ENCODE measurements at regions not wholly inside any gene's neighbourhood (a gene's known extent, or its start where the extent isn't known, plus 50 kb on each side); places are given as distances from the start of the nearest gene placed in this dataset.
A peak's percentile ranks its signal among the peaks of the same experiment; 100 is the strongest.
"Not testable (repeated sequence)": the region's sequence is repeated elsewhere in the genome, so short reads cannot be mapped to it uniquely, and the experiment has no call there.

DNA sequence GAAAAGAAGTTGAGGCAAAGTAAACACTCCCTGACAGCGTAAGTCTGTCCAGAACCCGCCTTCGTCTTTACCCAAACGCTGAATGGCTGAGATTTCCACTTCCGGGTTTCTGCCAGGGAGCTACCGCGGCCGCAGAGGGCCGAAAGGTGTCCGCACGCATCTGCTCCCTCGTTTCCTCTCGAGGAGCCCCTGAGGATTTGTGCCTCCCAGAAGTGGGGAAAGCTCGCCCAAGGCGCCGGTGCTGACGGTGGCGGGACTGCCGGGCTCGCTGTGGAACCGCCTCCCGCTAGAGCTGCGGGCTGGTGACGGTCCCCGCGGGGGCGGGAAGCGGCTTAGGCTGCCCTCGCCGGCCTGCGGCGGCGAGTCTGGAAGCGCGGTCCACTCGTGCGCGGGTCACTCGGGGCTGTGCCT is 1760.2 kb upstream of the DEFB115 start:
- Histone ChIP-seq H3K27ac (peak overlapping the region in 1 of 21 experiments; percentile 65), H3K4me3 (peak overlapping the region in 4 of 7 experiments; percentile 21 to 36 (median 28))

DNA sequence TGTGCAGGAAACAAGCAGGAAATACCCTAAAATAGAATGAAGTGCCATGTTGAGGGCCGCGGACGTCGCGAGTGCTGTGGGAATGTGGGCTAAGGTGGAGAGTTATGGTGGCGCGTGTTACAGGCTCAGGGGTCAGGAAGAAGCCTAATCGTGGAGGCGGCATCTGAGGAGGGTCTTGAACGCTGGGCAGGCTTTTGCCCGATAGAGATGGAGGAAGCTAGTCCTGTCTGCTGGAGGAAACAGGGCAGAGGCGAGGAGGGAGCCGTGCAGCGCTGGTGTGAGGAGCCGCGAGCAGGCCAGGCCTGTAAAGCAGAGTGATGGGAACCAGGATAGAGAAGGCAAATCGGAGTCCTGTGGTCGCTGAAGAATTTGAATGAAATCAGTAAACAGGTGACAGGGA is 1759.8 kb upstream of the DEFB115 start:
- peak overlapping the region in 1 of 21 experiments; percentile 65 for H3K27ac ChIP-seq

DNA sequence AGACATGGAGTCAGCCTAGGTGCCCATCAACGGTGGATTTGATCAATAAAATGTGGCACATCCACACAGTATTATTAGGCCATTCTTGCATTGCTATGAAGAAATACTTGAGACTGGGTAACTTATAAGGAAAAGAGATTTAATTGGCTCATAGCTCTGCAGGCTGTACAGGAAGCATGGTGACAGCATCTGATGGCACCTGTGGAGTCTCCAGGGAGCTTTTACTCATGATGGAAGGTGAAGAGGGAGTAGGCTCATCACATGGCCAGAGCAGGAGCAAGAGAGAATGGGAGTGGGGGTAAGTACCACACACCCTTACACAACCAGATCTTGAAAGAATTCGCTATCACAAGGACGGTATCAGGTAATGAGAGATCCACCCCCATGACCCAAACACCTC is 1756.7 kb upstream of the DEFB115 start:
- H3K4me3 ChIP-seq, result not testable (repeated sequence)

More for the DNA sequence above, 1759.8 kb upstream of the DEFB115 start:
- peak overlapping the region in 4 of 7 experiments; percentile 21 to 36 (median 28) for H3K4me3 ChIP-seq

DNA sequence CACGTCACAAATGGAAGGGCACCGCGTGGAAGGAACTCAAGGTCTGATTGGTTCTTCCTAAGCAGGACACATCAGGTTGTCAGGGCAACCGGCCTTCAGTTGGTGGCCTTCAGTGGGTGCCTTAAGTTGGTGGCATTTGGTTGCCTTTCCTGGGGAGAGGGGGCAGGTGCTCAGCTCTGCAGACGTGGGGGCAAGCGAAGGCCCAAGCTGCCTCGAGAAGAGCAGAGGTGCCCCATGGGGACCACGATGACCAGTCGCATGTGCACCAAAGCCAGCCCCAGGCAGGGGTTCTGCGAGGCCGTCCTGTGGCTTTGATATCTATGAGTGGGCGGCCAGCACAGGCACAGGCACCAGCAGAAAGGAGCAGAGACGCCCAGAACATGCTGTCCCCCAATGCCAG is 1742.8 kb upstream of the DEFB115 start:
- H3K27ac ChIP-seq, H3K4me3 ChIP-seq: not testable (repeated sequence)

More for the DNA sequence above, 1756.7 kb upstream of the DEFB115 start:
- H3K27ac ChIP-seq, result not testable (repeated sequence)

DNA sequence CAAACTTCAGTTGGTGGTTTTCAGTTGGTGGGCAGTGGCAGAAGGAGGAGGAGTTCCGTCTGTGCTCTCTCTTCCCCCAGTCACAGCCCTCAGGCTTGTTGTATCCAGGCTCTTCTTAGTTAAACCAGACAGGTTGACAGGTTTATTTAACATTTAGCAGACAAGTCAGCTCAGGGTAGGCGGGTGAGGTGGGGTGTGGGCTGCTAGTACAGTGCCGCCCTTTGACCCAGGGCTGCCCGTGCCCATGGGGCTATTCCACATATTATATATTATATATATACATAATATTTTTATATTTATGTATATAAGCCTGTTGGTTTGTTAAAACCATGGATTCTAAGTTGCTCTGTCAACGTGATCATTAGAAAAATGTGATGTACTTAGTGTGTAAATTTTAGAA is 1740.6 kb upstream of the DEFB115 start:
- not testable (repeated sequence) for H3K4me3 ChIP-seq, H3K27ac ChIP-seq

DNA sequence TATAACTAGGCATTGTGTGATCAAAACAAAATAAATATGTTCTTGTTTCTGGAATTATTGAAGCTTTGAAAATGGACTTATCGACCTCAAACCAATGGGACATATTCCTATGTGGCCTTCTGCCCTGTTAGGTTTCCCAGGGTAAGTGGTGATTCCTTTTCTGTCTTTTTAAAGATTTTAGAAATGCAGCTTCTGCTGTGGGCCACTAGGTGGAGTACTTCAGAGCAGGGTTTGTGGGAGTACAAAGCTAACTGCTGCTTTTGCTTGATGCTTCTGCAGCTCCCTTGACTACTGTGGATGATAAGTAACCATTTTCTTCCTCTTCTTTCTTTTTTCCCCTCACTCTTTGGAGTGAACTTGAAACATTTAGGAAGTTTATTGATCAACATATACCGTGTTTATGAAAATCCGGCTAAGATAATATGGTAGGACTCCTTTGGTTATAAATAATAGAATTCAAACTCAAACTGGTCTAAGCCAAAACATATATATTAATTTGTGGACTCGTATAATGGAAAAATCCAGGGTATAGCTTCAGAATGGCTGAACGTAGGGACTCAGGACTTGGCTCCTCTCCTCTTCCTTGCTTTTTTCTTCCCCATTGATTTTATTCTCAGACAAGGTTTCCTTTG is 1737.7 kb upstream of the DEFB115 start:
- H3K27ac ChIP-seq, result not testable (repeated sequence)

DNA sequence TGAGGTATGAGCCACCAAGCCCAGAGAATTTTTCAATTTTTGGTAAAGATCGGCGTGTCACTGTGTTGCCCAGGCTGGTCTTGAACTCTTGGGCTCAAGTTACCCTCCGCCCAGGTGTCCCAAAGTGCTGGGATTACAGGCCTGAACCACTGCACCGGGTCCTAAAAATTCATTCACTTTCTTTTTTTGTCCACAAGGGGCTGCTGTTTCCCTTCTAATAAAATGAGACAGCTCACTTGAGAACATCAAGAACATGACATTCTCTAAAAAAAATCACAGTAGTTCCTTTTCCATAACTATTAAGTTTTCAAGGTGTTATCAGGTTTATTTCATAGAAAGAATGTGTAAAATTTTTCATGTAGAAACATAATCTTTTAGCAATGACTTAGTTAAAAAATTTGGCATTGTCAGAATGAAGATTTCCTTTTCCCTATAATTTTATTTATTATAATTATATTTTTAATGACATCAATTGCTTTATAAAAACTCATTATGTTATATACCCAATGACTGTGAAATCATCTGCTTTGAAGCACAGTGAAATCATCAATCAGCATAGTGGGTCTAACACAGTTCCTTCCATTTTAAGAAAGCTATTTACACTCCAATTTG is 1723.8 kb upstream of the DEFB115 start:
- H3K27ac ChIP-seq, H3K4me3 ChIP-seq: not testable (repeated sequence)

More for the DNA sequence above, 1737.7 kb upstream of the DEFB115 start:
- not testable (repeated sequence) for H3K4me3 ChIP-seq

DNA sequence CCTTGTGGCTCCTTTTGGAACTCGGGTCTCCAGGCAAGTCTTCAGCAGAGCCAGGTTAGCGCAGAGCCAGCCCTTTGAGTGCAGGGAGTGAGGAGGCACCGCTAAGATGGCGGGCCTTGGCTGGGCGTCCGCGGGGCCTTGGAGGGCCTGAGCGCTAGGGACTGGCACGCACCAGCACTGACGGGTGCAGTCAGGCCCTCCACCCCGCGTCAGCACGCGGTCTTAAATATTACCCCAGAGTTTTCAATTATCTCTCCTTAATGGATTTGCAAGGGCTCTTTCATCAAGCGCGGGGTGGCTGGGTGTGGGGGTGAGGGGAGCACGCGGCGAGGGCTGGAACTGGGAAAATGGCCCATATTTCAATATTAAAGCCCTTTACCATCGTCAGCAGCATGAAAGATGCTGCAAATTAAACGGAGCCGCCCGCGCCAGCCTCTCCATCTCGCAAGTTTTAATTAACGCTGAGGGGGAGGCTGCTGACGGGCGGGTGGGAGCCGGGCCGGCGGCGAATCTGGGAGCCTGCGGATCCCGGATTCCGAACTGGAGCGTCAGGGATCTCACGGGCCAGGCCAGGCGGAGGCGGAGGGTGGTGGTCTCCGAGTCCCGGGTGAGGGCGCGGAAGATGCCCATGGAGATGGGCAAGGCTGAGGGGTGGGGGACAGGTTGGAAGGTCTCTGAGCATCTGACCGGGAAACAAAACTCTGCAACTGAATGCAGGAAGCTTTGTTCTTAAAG is 1690.4 kb upstream of the DEFB115 start:
- not testable (repeated sequence) for H3K4me3 ChIP-seq, H3K27ac ChIP-seq

DNA sequence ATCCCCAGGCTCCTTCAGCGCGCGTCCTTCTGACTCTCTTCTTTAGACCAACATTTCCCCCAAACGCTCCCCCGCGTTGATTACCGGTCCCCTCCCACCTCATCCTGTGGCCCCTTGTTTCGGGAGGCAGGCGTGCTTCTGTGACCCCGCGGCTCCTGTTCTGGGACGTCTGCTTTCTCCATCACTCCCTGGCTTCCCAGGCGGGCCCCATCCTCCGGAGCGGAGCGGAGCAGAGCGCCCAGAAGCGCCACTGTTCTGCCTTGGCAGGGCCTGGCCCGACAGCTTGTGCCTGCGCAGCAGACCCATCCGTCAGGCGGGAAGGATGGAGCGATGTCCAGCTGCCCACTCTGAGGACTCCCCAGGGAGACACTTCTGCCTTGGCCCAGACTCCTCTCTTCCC is 1689.8 kb upstream of the DEFB115 start:
- H3K27ac ChIP-seq, H3K4me3 ChIP-seq: not testable (repeated sequence)

DNA sequence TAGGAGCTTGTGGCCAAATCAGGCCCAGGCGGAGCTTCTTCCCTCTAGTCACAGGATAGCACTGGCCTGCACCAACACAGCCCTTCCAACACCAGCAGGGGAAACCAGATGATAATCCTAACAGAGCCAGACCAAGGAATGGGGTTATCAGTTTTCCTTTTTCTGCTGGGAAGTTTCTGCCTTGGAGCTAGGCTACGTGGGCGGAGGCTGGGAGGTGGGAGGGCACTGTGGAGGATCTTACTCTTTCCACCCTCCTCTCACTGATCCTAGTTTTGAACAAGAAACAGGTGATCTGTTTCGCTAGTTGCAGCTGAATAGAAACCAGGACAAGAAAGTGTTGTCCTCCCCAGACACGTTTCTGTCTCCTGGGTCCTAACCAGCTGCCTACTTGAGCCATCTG is 1687.3 kb upstream of the DEFB115 start:
- not testable (repeated sequence) for H3K27ac ChIP-seq, H3K4me3 ChIP-seq

DNA sequence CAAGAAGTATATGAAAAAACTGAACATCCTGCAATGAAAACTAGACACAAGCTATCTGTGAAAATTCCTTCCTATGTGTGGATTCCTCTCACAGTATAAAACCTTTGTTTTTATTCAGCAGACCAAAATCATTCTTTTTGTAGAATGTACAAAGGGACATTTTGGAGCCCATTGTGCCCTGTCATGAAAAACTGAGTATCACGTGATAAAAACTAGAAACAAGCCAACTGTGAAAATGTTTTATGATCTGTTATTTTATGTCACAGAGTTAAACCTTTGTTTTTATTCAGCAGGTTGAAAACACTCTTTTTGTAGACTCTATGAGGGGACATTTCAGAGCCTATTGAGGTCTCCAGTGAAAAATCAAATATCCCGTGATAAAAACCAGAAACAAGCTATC is 1667.9 kb upstream of the DEFB115 start:
- not testable (repeated sequence) for H3K4me3 ChIP-seq, H3K27ac ChIP-seq

DNA sequence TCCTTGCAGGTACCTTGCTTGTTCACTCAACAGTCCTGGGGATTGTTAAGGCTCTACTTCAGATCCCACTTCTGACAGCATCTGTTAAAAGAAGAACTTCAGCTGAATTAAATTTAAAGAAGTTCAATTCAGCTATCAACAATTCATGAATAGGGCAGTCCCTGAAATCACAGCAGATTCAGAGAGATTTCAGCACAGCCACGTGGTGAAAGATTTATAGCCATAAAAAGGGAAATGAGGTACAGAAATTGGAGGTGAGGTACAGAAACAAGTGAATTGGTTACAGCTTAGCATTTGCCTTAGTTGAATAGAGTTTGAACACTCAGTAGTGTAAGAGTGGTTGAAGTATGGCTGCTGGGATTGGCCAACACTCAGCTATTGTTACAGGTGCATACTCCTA is 1653.3 kb upstream of the DEFB115 start:
- not testable (repeated sequence) for H3K27ac ChIP-seq, H3K4me3 ChIP-seq

DNA sequence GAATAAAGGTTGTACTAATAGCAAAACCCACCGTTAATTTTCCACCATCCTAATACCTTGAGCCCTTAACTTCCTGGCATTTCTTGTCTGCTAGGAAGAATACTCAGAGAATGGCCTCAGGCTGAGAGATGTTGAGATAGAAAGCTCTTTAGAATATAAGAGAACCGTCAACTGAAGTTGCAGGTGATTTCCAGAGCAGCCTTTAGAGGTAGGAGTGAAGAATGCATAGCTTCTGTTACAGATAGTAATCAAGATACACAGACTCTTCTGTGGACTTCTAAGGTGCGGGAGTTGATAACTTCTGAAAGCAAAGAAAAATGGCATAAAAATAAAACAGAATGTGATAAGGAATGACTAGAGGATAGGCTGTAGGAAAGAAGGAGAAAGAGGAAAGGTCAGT is 1651.3 kb upstream of the DEFB115 start:
- not testable (repeated sequence) for H3K27ac ChIP-seq, H3K4me3 ChIP-seq

DNA sequence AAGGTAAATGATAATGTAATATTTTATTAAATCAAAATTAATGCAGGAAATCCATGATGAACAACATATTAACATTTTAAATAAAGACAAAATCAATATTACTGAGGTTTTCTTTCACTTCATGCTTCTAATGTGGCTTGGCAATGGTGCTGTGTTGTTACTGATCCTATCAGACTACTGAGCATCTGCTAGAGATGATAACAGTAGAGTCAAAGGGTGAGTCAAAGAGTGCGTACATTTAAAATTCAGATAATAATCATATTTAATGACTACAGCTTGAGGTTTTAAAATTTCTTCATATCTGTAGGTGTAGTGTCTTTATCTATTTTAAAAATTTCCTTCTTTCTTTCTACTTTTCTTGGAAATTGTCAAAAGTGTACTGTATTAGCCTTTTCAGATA is 1628.1 kb upstream of the DEFB115 start:
- H3K27ac ChIP-seq, H3K4me3 ChIP-seq: not testable (repeated sequence)

Measured in skin epidermis (tissue), 12 donors.